IMR-90 (cell line): ENCODE measurements at regions not wholly inside any gene's neighbourhood (a gene's known extent, or its start where the extent isn't known, plus 50 kb on each side); places are given as distances from the start of the nearest gene placed in this dataset.

Experiments
- ATAC-seq: fragments of 200-7000 bp; cut with Tn5 transposase; 2 replicates; pipeline ENCODE4 v1.9.1; 2020; ENCODE audit warnings: low read depth, mild to moderate bottlenecking, moderate library complexity
- BruUV-seq: library from RNA; stranded (reverse); fragments of 400-500 nt; replicated peaks from 2 replicates; lab custom pipeline; 2021; lab: Mats Ljungman, UMichigan
- CTCF ChIA-PET: fragments of 300-600 bp; formaldehyde crosslinking; extraction: SDS; loops from one replicate; lab custom pipeline; 2021; ENCODE audit warnings: antibody characterized with exemption; lab: Yijun Ruan, JAX
- POLR2A ChIA-PET: fragments of 300-600 bp; sonication (Branson Sonifier 250); formaldehyde crosslinking; loops from one replicate; lab custom pipeline; 2022; ENCODE audit warnings: antibody characterized with exemption; ENCODE audit not compliant: unreplicated experiment; lab: Charles Lee
- DNase-seq: peaks from one replicate; pipeline ENCODE4 v3.0.0; 2013
- H2AFZ ChIP-seq: replicated peaks from 2 replicates; pipeline ENCODE3; 2013; ENCODE audit warnings: low read length, mild to moderate bottlenecking; ENCODE audit not compliant: poor library complexity
- H2AK5ac ChIP-seq: 2 replicates; pipeline ENCODE4 v1.6.1; 2013; ENCODE audit warnings: low read depth, low read length, inconsistent platforms
- H2AK9ac ChIP-seq: replicated peaks from 2 replicates; pipeline ENCODE3; 2013; ENCODE audit warnings: mild to moderate bottlenecking, low read depth, low read length, moderate library complexity; ENCODE audit not compliant: poor library complexity
- H2BK120ac ChIP-seq: 2 replicates; pipeline ENCODE4 v1.6.1; 2013; ENCODE audit warnings: low read depth, low read length, inconsistent platforms
- H2BK15ac ChIP-seq: 3 replicates; pipeline ENCODE4 v1.6.1; 2013; ENCODE audit warnings: low read depth, low read length, inconsistent platforms
- H2BK20ac ChIP-seq: 2 replicates; pipeline ENCODE4 v1.6.1; 2013; ENCODE audit warnings: low read depth, mild to moderate bottlenecking, inconsistent platforms, low read length, moderate library complexity
- H2BK5ac ChIP-seq: 2 replicates; pipeline ENCODE4 v1.6.1; 2013; ENCODE audit warnings: mild to moderate bottlenecking, low read depth, low read length, inconsistent platforms; ENCODE audit not compliant: poor library complexity, severe bottlenecking
- H3K14ac ChIP-seq: replicated peaks from 2 replicates; pipeline ENCODE4 v1.6.1; 2013; ENCODE audit warnings: low read depth, low read length, inconsistent platforms
- H3K18ac ChIP-seq: 2 replicates; pipeline ENCODE4 v1.6.1; 2013; ENCODE audit warnings: low read depth, low read length, control low read depth
- H3K23ac ChIP-seq: 2 replicates; pipeline ENCODE4 v1.6.1; 2013; ENCODE audit warnings: low read depth, low read length, inconsistent platforms
- H3K27ac ChIP-seq: 2 replicates; pipeline ENCODE4 v1.5.1; 2013; ENCODE audit warnings: mild to moderate bottlenecking, control low read depth, low read length; ENCODE audit not compliant: insufficient read depth
- H3K27me3 ChIP-seq: 2 replicates; pipeline ENCODE4 v1.6.1; 2013; ENCODE audit warnings: low read length; ENCODE audit not compliant: control insufficient read depth, insufficient read depth
- H3K36me3 ChIP-seq: 2 replicates; pipeline ENCODE4 v1.6.1; 2013; ENCODE audit warnings: low read length, mixed read lengths; ENCODE audit not compliant: control insufficient read depth, insufficient read depth
- H3K4ac ChIP-seq: 2 replicates; pipeline ENCODE4 v1.6.1; 2013; ENCODE audit warnings: low read depth, low read length, inconsistent platforms
- H3K4me1 ChIP-seq: 2 replicates; pipeline ENCODE4 v1.6.1; 2013; ENCODE audit warnings: low read length, mixed read lengths; ENCODE audit not compliant: control insufficient read depth, insufficient read depth
- H3K4me2 ChIP-seq: 2 replicates; pipeline ENCODE4 v1.6.1; 2013; ENCODE audit warnings: low read depth, mild to moderate bottlenecking, control low read depth, low read length, moderate library complexity
- H3K4me3 ChIP-seq: 2 replicates; pipeline ENCODE4 v1.5.1; 2013; ENCODE audit warnings: low read depth, mild to moderate bottlenecking, control low read depth, low read length, moderate library complexity; ENCODE audit not compliant: insufficient read depth
- H3K56ac ChIP-seq: 2 replicates; pipeline ENCODE4 v1.6.1; 2013; ENCODE audit warnings: low read length, inconsistent platforms; ENCODE audit not compliant: insufficient read depth; ENCODE audit errors: extremely low read depth
- H3K79me1 ChIP-seq, 2 experiments: 2 replicates each; pipeline ENCODE4 v1.6.1; 2013; ENCODE audit warnings: low read length in 2 of 2, inconsistent platforms in 1 of 2, low read depth in 1 of 2
- H3K9ac ChIP-seq: 2 replicates; pipeline ENCODE4 v1.6.1; 2013; ENCODE audit warnings: low read depth, low read length, control low read depth
- H3K9me1 ChIP-seq: 2 replicates; pipeline ENCODE4 v1.6.1; 2013; ENCODE audit warnings: low read length, inconsistent platforms; ENCODE audit not compliant: insufficient read depth
- H3K9me3 ChIP-seq: 2 replicates; pipeline ENCODE4 v1.6.1; 2013; ENCODE audit warnings: low read length; ENCODE audit not compliant: control insufficient read depth, insufficient read depth
- H4K20me1 ChIP-seq: 2 replicates; pipeline ENCODE4 v1.6.1; 2013; ENCODE audit warnings: low read length, inconsistent platforms; ENCODE audit not compliant: insufficient read depth
- H4K5ac ChIP-seq: 2 replicates; pipeline ENCODE4 v1.6.1; 2013; ENCODE audit warnings: mild to moderate bottlenecking, low read depth, low read length, control low read depth
- H4K8ac ChIP-seq, 2 experiments: 2 replicates each; pipeline ENCODE4 v1.6.1; 2013; ENCODE audit warnings: low read depth in 2 of 2, low read length in 2 of 2, control low read depth in 1 of 2, inconsistent platforms in 1 of 2
- H4K91ac ChIP-seq: 2 replicates; pipeline ENCODE4 v1.6.1; 2013; ENCODE audit warnings: low read depth, low read length, inconsistent platforms; ENCODE audit not compliant: insufficient read depth
- CHD1 ChIP-seq: IDR thresholded peaks from 2 replicates; pipeline ENCODE4 v1.6.1; 2012; ENCODE audit warnings: low read depth, low read length, improper control_type of control experiment
- CTCF ChIP-seq: conservative IDR thresholded peaks from 2 replicates; pipeline ENCODE4 v1.5.1; 2012; ENCODE audit warnings: mild to moderate bottlenecking, low read depth, low read length, improper control_type of control experiment
- MXI1 ChIP-seq: IDR thresholded peaks from 2 replicates; pipeline ENCODE4 v1.6.1; 2012; ENCODE audit warnings: low read depth, mild to moderate bottlenecking, low read length, moderate library complexity, borderline replicate concordance
- NFE2L2 ChIP-seq: fragments of 150-350 bp; IDR thresholded peaks from 2 replicates; pipeline ENCODE4 v1.6.1; 2016; ENCODE audit warnings: low read depth, mild to moderate bottlenecking, low read length
- POLR2A ChIP-seq: IDR thresholded peaks from 2 replicates; pipeline ENCODE4 v1.6.1; 2012; ENCODE audit warnings: mild to moderate bottlenecking, low read depth, low read length
- RCOR1 ChIP-seq: IDR thresholded peaks from 2 replicates; pipeline ENCODE4 v1.6.1; 2012; ENCODE audit warnings: mild to moderate bottlenecking, low read length, improper control_type of control experiment; ENCODE audit not compliant: insufficient replicate concordance
- RFX5 ChIP-seq: IDR thresholded peaks from 2 replicates; pipeline ENCODE4 v1.8.0; 2012; ENCODE audit warnings: low read depth, mild to moderate bottlenecking, low read length, moderate library complexity
- WGBS, 2 experiments: methylation state at CpG; one replicate each; pipeline versions ENCODE4 v1.1.5 to v1.1.7; 2013; ENCODE audit warnings: missing lambda C conversion rate in 2 of 2; ENCODE audit not compliant: insufficient read length in 1 of 2; ENCODE audit errors: extremely low coverage in 2 of 2; 5-methylcytosine and 5-hydroxymethylcytosine counted together
- dilution Hi-C: fragments of 300-500 bp; cut with HindIII; formaldehyde crosslinking; loops from one replicate; pipeline ENCODE4 v1.14.3; 2018; ENCODE audit warnings: low sequenced_read_pairs; ENCODE audit not compliant: unreplicated experiment
- in situ Hi-C: fragments of 300-500 bp; cut with MboI; formaldehyde crosslinking; loops from 3 replicates; pipeline ENCODE4 v1.14.3; 2019; ENCODE audit warnings: low sequenced_read_pairs, inconsistent platforms, mixed read lengths
- intact Hi-C: fragments of 100-400 bp; cut with micrococcal nuclease; formaldehyde crosslinking; loops from 2 replicates; pipeline ENCODE4 v1.10.0; 2022

GRCh38 chr2:82246220-82246775 is 1941.7 kb upstream of the LRRTM1 start:
- H4K8ac ChIP-seq, result no peak overlapping the region
- no peak for TF ChIP-seq CHD1
- TF ChIP-seq NFE2L2, result no peak
- no peak for TF ChIP-seq MXI1
- TF ChIP-seq CTCF, result no peak
- no peak for TF ChIP-seq POLR2A
- no peak for TF ChIP-seq RCOR1
- TF ChIP-seq RFX5, result no peak
- WGBS, 2 experiments, result no CpG with 5 or more reads among the region's 1 CpG
- peaks cover 3% of the 10 kb centered on the region; the same call in 1 of the 2 replicates for H3K9me3 ChIP-seq
- no peak overlapping the region for H2AK9ac ChIP-seq
- H2BK120ac ChIP-seq, result no peak overlapping the region
- in situ Hi-C loops (no loop called here), dilution Hi-C loops (no loop called here), intact Hi-C loops (no loop called here)
- ChIA-PET CTCF (no interaction called here), POLR2A (no interaction called here)
- no peak overlapping the region for H2BK5ac ChIP-seq
- no peaks in the 10 kb centered on the region for H3K27me3 ChIP-seq
- no peak overlapping the region for H3K14ac ChIP-seq
- H3K4ac ChIP-seq, result no peak overlapping the region
- H3K4me3 ChIP-seq, result no peak overlapping the region
- no peak for DNase-seq
- no peaks in the 10 kb centered on the region for H3K4me1 ChIP-seq
- H2BK15ac ChIP-seq, result no peak overlapping the region
- H3K79me1 ChIP-seq, result no peaks in the 10 kb centered on the region
- H4K5ac ChIP-seq, result no peak overlapping the region
- H3K23ac ChIP-seq, result no peak overlapping the region
- no peak overlapping the region for H3K9ac ChIP-seq
- no peak overlapping the region for H2BK20ac ChIP-seq
- H3K36me3 ChIP-seq, result no peaks in the 10 kb centered on the region
- H3K18ac ChIP-seq, result no peak overlapping the region
- no peak overlapping the region for H3K27ac ChIP-seq
- H4K91ac ChIP-seq, result no peak overlapping the region
- H2AK5ac ChIP-seq, result no peak overlapping the region
- no TSS peak for BruUV-seq
- no peaks in the 10 kb centered on the region for H3K9me1 ChIP-seq
- H3K4me2 ChIP-seq, result no peak overlapping the region
- no peak for ATAC-seq
- no peaks in the 10 kb centered on the region for H4K20me1 ChIP-seq
- H2AFZ ChIP-seq, result no peak overlapping the region
- no peak overlapping the region for H3K56ac ChIP-seq
